Fibroblast of the conjunctiva (primary cell): ENCODE measurements at regions not wholly inside any gene's neighbourhood (a gene's known extent, or its start where the extent isn't known, plus 50 kb on each side); places are given as distances from the start of the nearest gene placed in this dataset.

Source experiments
- DNase-seq: peaks from one replicate; pipeline ENCODE4 v3.0.0-alpha.2; 2010; ENCODE audit warnings: low read depth

- no peak for DNase-seq
Observed at GRCh38 chr7:144960763-144961162, 124.9 kb upstream of the TPK1 start.

GRCh38 chr7:144957998-144958397 is 122.1 kb upstream of the TPK1 start:
- no peak for DNase-seq

GRCh38 chr7:144955422-144955821 is 119.6 kb upstream of the TPK1 start:
- no peak for DNase-seq

- DNase-seq: no peak
Observed at GRCh38 chr7:144941127-144941526, 105.3 kb upstream of the TPK1 start.

- no peak for DNase-seq
Observed at GRCh38 chr7:144937199-144937598, 101.3 kb upstream of the TPK1 start.

- DNase-seq: no peak
Observed at GRCh38 chr7:144936314-144936713, 100.5 kb upstream of the TPK1 start.

GRCh38 chr7:144910411-144910810 is 74.6 kb upstream of the TPK1 start:
- no peak for DNase-seq

- DNase-seq: no peak
Observed at GRCh38 chr7:144908943-144909556, 73.2 kb upstream of the TPK1 start.

- DNase-seq: no peak
Observed at GRCh38 chr7:144908324-144908723, 72.5 kb upstream of the TPK1 start.

- no peak for DNase-seq
Observed at GRCh38 chr7:144907577-144907976, 71.7 kb upstream of the TPK1 start.

GRCh38 chr7:144903201-144903600 is 67.3 kb upstream of the TPK1 start:
- no peak for DNase-seq

GRCh38 chr7:144892761-144893160 is 56.9 kb upstream of the TPK1 start:
- DNase-seq: no peak
